ENCODE measurements at regions not wholly inside any gene's neighbourhood (a gene's known extent, or its start where the extent isn't known, plus 50 kb on each side); places are given as distances from the start of the nearest gene placed in this dataset.
"Not testable (repeated sequence)": the region's sequence is repeated elsewhere in the genome, so short reads cannot be mapped to it uniquely, and the experiment has no call there.

DNA sequence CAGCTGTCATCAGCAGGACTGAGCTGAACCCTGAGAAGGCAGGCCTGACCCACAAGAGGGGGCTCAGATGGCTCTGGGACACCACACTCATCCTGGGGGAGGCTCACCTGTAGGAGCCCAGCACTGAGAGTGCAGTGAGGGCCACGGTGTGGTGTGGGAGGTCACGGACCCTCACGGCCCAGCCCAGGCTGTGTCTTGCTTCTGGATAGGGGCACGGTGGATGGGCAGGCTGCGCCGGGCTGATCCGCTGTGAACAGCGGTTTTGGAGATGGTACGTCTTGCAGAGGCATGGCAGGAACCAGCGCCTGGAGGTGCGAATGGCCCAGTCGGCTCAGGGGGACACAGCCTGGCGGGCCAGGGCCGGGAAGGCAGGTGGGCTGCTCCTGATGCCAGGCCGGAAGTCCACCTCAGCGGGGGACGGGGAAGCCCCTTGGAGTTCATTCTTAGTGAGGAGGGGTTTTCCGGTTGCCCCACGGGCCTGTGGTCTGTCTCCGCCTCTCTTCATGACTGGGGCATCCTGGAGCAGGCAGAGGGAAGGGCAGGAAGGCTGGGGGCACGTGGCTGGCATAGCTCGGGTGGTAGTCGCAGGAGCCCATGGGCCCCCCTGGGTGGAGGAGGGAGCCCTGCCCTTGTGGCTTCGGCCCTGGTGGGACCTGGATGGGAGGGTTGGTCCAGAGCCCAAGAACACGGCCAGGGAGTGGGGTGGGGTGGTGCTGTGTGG is 112.5 kb downstream of the UNCX start:
- no peak for DNase-seq

DNA sequence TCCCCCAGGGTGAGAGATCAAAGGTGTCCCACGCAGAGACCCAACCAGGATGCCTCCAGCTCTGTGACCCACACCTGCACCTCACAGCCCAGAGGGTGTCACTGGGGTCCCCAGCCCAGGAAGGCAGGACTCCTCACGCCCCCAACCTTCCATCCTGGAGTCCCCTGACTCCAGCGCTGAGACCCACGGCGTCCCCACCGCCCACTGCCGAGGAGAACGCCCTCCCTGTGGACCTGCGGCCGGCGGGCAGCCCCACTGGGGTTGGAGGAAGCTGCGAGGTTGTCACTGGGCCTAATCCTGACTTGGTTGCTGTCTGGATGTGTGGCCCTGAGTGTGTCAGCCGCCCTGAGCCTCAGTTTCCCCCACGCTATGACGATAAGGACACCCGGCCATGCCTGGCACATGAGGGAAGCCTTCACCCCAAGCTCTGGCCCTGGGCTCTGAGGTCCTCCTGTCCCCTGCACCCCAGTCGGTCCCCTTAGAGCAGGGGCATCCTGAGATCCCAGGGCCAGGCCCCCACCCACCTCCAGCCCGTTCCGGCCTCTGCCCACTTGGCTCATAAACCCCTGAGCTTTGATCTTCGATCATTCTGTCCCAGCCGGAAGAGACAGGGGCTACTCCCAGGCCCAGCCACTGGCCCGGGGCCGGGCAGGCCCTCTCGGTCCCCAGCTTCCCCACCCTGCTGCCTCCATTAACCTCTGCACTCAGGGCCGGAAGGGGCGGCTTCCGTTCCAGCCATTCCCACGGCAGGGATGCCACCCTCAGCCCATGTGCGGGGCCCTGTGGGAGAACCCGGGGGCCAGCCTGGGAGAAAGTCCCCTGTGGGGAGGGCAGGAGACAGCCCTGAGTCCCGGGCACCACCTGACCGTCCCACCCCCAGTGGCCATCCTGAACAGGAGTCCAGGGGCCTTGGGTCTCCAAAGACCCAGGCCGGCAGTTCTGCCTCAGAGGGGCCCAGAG is 113.2 kb downstream of the MICALL2 start:
- DNase-seq = no peak

DNA sequence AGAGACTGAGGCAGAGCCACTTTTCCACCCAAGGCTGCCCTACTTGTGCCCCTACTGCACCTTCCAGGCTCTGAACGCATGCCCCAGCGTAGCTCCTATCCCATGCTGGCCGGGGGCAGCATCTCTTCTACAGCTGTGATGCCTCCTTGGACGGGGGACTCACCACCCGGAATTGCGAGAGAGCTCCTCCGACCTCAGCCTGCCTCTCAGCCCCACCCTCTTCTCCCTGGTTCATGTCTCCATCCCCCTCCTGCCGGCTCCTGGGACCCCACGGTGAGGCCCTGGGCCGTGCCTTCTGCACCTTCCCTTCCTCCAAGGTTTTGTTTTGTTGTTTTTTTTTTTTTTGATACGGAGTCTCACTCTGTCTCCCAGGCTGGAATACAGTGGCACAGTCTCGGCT is 112.4 kb downstream of the MICALL2 start:
- no peak for DNase-seq

DNA sequence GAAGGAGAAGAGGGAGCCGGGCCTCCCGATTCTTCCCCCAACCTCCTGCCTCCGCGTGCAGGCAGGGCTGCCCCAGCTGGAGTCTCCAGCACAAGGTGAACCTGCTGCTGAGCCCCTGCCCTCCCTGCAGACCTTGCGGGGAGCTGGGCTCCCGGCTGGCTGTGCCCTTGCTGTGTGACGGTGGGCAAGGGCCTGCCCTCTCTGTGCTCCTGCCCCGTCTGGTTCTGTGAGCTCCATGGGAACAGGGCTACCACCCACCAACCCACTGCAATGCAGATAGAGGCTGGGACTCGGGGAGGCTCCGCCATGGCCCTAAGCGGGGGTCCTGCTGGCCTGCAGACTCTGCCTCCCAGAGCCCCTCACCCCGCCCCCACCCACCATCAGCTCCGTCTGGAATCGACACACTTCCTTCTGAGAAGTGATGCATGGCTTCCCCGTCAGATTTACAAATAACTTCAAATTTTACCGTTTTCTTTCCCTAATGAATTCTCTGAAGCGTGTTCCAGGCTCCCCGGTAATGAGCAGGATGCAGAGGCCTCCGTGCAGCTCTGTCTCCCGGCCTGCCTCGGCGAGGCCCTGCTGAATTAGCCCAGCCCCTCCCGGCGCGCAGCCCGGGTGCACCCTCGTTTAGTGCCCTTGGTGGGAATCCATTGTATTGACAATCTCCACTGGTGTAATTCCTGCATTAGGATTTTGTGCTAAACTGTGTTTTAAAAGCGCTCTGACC is 111.0 kb downstream of the MICALL2 start:
- DNase-seq = no peak

DNA sequence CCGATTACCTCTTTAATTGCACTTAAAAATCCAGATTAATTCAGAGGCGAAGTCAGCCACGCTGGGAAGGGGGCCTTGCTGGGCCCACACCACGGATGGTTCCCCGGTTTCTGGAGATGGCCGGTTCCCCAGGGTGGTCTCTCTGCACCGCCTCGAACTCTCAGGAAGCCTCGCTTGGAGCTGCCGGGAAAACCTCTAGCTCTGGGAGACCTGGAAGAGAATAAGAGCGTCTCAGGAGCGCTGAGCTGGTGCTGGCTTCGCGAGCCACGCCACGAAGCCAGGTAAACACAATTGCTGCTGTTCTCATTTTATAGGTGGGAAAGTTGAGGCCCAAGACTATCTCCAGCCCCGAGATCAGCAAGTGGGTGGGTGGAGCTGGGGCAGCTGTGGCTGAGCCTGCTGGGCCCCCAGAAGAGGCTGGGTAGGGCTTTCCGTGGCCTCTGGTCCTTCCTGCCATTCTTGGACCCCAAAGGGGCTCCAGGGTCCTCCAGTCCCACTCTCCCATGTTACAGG is 110.4 kb downstream of the MICALL2 start:
- no peak for DNase-seq

DNA sequence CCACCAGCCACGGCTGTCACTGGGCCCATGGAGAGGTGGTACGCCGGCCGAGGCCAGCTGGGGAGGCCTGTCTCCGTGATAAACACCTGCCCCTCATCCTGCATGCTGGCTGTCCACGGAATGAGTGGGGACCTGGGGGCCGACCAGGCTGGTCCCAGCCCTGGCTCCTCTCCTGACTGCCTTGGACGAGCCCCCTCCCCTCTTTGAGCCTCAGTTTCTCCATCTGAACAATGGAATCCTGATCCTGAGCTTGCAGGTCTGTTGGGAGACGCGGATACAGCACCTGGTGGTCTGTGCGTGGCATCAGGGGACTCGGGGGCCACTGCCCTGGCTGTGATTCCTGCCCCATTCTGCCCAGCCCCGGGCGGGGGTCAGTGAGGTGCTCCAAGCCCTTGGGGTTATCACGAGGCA is 109.9 kb downstream of the MICALL2 start:
- DNase-seq = no peak

DNA sequence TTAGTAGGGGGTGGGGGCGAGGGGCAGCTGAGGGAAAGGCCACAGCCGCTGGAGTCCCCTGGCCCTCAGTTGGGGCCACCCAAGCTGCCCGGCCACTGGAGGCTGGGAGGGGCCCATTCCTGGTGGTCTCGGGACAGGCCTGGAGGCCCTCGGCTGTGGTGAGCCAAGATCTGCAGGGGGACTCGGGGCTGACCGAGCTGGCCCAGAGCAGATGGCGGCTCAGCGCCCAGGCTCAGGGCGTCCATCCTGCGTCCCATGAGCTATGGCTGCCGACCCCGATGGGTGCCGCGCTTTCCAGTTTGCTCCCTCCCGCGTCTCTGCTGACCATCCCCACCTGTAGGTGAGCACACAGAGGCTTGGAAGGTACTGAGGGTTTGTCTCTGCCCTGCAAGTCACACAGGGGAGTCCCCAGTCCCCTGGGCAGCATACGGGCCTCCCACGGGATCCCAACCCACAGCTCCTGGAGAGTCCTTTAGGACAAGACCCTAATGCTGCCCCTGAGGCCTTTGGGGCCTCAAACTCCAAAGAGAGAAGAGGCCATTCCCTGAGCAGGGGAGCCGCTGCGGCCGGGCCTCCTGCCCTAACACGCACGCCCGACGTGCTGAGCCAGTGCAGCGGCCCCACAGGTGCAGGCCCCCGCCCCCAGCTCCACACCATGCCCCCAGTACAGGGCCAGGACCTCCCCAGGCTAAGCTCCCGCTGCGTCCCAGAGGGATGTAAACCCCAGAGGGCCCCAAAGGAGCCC is 107.2 kb downstream of the MICALL2 start:
- DNase-seq = no peak

DNA sequence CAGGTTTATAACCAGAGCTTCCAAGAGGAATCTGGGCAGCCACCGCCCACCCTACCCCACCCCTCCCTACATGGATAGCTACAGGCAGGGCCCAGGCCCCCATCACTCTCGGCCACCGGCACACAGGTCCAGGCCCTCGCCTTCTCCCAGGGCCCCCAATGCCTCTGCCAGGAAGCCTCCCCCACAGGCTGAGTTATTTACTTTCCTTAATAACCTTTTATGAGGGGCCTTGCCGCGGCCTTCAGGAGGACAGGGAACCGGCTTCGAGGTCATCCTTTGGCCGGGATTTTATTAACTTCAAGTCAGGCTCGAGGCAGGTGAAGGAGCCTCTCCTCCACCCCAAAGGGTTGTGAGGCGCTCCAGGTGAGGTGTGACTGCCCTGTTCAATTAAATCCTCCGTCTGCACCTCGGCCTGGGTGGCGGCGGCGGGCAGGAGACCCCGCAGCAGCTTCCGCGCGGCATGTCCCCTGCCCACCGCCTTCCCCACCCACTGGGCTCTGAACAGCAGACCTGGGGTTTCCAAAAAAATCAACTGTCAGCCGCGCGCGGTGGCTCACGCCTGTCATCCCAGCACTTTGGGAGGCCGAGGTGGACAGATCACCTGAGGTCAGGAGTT is 106.5 kb downstream of the MICALL2 start:
- DNase-seq = no peak

DNA sequence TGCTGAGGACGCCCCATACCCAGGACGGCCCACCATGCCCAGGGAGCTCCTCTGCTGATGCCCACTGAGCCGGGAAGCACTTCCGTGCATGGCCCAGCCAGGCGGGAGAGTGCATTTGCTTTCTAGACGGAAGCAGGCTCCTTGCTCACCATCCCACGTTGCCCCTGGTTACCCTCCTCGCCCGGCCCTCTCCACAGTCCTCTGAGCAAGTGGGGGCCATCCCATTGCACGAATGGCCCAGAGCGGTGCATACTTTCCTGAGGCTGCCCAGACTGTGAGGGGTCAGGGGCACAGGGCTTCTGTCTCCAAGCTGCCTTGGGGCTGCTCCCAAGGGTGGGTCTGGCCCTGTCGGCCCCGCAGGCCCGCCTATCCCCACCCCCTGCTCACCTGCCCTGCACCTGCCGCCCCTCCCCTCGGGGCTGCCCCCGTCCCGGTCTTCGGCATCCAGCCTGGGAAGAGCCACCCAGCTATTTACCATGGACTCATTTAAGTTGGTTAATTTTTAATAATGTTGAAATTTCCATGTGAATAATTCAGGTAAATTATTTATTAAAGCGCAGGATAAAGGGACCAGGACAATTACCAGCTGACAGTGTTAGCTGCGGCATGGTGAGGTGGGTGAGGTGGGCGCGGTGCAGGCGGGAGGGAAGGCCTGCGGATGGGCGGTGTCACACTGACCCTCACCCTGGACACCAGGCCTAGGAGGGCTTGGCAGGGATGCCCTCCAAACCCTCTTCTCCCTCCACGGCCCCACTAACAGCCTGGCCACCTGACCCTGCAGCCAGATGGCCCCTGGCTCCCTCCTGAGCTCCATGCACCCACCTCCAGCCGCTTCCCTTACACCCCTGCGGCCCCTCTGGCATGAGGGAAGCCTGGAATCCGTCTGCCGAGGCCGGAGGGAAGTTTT is 104.4 kb downstream of the MICALL2 start:
- no peak for DNase-seq

DNA sequence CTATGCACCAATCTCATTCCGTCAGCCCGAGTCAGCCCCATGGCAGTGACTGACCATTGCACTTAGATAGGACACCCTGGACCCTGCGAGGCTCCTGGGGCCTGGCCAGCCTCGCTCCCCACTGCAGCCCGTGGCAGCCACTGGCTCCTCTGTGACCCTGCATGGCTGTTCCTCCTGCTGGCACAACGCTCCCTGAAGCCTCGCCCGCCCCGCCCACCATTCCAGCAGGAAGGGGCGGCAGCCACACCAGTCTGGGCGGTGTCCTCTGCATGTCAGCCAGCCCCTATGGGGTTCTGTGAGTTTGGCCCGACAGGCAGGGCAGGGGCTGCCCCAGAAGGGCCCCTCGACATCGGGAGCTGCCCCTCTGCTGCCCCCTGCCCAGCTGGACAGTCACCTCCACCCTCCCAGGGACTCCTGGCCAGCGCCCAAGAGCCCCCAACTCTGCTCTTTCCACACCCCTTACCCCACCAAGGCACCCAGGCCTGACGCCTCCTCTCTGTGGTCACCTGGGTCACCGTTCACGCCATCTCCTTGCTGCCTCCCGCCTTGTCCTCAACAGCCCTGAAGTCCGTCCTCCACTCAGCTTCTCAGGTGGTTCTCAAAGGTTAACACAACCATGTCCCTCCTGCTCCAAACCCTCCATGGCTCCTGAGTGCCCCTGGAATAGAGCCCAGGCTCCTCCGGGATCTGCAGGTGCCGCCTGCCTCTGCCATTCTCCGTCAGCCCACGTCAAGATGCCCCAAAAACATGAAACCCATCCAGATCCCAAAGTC is 103.5 kb downstream of the MICALL2 start:
- no peak for DNase-seq

DNA sequence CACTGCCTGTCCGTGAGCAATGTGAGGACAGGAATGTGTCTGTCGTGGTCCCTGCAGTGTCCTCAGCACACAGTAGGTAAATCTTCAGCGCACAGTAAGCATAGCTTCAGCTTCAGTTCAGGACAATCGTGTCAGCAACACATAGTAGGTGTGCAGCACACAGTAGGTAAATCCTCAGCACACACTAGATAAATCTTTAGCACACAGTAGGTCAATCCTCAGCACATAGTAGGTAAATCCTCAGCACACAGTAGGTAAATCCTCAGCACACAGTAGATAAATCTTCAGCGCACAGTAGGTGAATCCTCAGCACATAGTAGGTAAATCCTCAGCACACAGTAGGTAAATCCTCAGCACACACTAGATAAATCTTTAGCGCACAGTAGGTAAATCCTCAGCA is 102.4 kb downstream of the MICALL2 start:
- not testable (repeated sequence) for DNase-seq

DNA sequence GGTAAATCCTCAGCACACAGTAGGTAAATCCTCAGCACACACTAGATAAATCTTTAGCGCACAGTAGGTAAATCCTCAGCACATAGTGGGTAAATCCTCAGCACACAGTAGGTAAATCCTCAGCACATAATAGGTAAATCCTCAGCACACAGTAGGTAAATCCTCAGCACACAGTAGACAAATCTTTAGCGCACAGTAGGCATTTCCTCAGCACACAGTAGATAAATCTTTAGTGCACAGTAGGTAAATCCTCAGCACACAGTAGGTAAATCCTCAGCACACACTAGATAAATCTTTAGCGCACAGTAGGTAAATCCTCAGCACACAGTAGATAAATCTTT is 102.0 kb downstream of the MICALL2 start:
- not testable (repeated sequence) for DNase-seq

DNA sequence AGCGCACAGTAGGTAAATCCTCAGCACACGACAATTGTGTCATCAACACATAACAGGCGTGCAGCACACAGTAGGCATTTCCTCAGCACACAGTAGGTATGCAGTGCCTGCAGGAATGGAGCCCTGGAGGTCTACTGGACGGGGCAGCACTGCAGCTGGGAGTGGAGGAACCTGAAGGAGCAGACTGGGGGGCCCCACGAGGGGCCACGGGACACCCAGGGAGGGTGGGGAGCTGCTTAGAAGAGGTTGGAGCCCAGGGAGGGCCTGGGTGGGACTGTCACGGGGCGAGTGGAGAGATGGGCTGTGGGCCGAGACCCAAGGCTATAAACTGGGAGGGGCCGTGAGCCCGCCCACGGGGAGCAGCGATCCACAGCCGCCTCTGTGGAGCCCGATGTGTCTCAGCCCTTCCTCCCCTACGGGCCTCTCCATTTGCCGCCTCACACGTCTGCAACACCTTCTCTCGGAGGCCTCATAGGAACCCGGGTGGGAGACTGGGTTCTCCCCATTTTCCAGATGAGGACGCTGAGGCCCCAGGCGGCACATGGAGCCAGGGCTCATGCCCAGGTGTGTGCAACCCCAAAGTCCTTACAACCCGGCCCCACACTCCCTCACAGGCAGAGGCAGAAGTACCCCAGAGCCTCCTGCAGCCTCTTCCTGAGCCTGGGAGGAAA is 101.5 kb downstream of the MICALL2 start:
- DNase-seq = no peak

DNA sequence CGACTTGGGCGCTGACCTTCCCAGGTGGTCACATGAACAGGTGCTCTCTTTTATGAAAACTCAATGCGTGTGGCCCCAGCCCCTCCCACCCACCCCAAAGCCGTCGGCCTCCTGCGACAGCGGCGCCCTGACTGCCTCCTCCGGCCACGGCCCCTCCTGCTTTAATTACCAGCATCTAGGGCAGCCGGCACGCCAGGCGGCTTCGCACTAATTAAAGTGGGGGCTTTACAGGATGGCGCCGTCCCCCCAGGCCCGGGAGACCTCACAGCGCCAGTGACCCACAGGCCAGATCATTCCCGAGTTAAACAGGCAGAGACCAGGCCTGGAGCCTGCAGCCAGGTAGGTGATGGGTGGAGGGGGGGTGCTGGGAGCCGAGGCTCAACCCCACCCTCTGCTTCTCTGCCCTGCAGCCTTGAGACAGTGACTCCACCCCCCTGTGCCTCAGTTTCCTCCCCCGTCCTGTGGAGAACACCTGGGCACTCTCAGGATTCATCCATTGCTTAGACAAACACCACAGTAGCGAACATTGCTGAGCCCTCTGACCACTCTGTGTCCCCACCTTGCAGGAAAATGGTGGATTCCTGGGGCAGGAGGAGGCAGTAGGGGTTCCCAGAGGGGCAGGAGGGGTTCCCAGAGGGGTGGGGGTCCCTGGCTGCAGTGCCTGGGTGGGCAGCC is 100.8 kb downstream of the MICALL2 start:
- DNase-seq = no peak

DNA sequence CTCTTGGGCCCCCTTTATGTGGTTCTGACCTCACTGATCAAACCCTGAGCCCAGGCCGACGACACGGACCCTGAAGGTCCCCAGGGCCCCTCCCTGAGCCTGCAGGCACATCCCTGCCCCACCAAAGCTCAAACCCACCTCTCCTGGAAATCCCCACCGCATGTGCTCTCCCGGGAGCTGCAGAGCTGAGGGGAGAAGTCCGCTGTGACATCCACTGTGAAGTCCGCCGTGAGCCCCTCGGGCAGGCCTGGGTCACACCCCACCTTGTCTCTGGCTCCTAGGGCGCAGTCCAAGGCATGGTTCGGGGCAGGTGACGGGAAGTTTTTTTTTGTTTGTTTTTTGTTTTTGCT is 100.2 kb downstream of the MICALL2 start:
- no peak for DNase-seq

DNA sequence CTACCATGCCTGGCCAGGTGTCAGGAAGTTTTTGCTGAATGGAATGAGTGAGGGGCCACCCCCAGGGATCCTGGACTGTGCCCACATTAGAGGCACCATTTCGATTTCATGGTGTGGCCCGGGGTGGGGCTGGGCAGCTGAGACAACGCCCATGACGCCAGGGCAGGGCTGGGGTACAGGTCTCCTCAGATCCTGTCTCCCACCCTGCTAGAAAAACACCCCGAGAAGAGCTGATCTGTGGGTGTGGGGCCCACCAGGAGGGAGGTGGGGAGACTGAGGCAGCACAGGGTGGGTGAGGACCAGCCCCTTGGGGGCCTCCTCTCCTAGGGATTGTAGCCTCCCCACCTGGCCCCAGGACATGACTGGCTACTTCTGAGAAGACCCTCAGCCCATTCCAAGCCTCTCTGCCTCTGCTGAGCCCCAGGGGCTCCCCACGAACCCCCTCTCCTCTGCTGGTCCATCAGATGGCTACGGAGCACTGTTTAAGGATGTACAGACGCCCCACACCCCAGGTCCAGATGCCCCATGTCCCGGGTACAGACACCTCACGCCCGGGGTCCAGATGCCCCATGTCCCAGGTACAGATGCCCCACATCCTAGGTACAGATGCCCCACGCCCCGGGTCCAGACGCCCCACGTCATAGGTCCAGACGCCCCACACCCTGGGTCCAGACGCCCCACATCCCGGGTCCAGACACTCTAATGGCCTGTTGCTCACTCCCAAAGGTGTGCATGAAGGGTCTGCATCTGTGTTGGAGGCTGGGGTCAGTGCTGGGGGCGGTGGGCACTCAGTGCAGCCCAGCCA is 99.4 kb downstream of the MICALL2 start:
- DNase-seq = no peak

DNA sequence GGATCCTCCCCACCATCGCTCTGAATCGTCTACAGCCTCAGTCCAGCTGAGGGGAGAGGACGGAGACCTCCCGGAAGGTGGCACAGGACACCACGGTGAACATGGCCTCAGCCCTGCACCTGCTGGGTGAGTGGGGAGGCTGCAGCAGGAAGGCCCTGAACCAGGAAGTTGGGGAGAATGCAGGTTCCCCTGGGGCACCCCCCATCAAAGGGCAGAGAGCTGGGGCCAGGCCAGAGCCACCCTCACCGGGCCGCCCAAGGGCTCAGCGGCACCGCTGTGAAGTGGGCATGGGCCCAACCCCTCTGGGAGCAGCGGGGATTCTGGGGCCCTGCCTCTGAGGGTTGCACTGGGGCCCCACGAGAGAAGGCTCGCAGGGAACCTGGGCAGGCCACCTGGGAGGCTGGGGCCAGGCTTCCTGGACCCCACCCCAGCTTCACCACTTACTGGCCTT is 98.7 kb downstream of the MICALL2 start:
- DNase-seq = no peak

All from activated CD4-positive, alpha-beta T cell treated with anti-CD3 and anti-CD28 coated beads, Interleukin-2, amount 50 U/mL, for 16 hours (primary cell).